H9 (cell line): ENCODE measurements at regions not wholly inside any gene's neighbourhood (a gene's known extent, or its start where the extent isn't known, plus 50 kb on each side); places are given as distances from the start of the nearest gene placed in this dataset.

Experiments
- DNase-seq: peaks from one replicate; pipeline ENCODE4 v3.0.0-alpha.2; 2017
- H2AFZ ChIP-seq: one replicate; pipeline ENCODE4 v1.6.1; 2013; ENCODE audit warnings: mild to moderate bottlenecking, low read length, control low read depth, moderate library complexity
- H2AK5ac ChIP-seq: 2 replicates; pipeline ENCODE4 v1.6.1; 2013; ENCODE audit warnings: low read length, control low read depth, mixed read lengths; ENCODE audit not compliant: insufficient read length
- H2BK120ac ChIP-seq: one replicate; pipeline ENCODE4 v1.6.1; 2013; ENCODE audit warnings: low read depth, mild to moderate bottlenecking, low read length, control low read depth, inconsistent platforms; ENCODE audit not compliant: poor library complexity, severe bottlenecking
- H2BK12ac ChIP-seq: 2 replicates; pipeline ENCODE4 v1.6.1; 2013; ENCODE audit warnings: low read length, control low read depth, mixed read lengths, low read depth; ENCODE audit not compliant: insufficient read length
- H2BK15ac ChIP-seq: 2 replicates; pipeline ENCODE4 v1.6.1; 2013; ENCODE audit warnings: low read depth, low read length, control low read depth
- H2BK20ac ChIP-seq: one replicate; pipeline ENCODE4 v1.6.1; 2013; ENCODE audit warnings: low read depth, mild to moderate bottlenecking, low read length, control low read depth, inconsistent platforms; ENCODE audit not compliant: poor library complexity, severe bottlenecking
- H2BK5ac ChIP-seq: 2 replicates; pipeline ENCODE4 v1.6.1; 2013; ENCODE audit warnings: low read length, control low read depth, mixed read lengths; ENCODE audit not compliant: insufficient read length
- H3K14ac ChIP-seq: 2 replicates; pipeline ENCODE4 v1.6.1; 2013; ENCODE audit warnings: low read length, control low read depth; ENCODE audit not compliant: insufficient read depth
- H3K18ac ChIP-seq: 2 replicates; pipeline ENCODE4 v1.6.1; 2013; ENCODE audit warnings: low read depth, mild to moderate bottlenecking, mixed read lengths, low read length, control low read depth; ENCODE audit not compliant: insufficient read length
- H3K23ac ChIP-seq: 2 replicates; pipeline ENCODE4 v1.6.1; 2013; ENCODE audit warnings: low read length, control low read depth, mixed read lengths, low read depth; ENCODE audit not compliant: insufficient read length
- H3K23me2 ChIP-seq: 2 replicates; pipeline ENCODE4 v1.6.1; 2013; ENCODE audit warnings: low read depth, mild to moderate bottlenecking, mixed read lengths, low read length, control low read depth; ENCODE audit not compliant: insufficient read length, poor library complexity, severe bottlenecking
- H3K27ac ChIP-seq: 2 replicates; pipeline ENCODE4 v1.5.1; 2013; ENCODE audit warnings: low read length, control low read depth, mixed read lengths, low read depth; ENCODE audit not compliant: insufficient read length
- H3K27me3 ChIP-seq: 2 replicates; pipeline ENCODE4 v1.6.1; 2013; ENCODE audit warnings: low read length, control low read depth, inconsistent platforms; ENCODE audit not compliant: insufficient read depth
- H3K4ac ChIP-seq: 2 replicates; pipeline ENCODE4 v1.6.1; 2013; ENCODE audit warnings: low read depth, mild to moderate bottlenecking, control low read depth, inconsistent platforms, low read length, moderate library complexity
- H3K4me1 ChIP-seq: 2 replicates; pipeline ENCODE4 v1.6.1; 2013; ENCODE audit warnings: low read length, control low read depth, inconsistent platforms; ENCODE audit not compliant: insufficient read depth
- H3K4me2 ChIP-seq: 2 replicates; pipeline ENCODE4 v1.6.1; 2013; ENCODE audit warnings: low read length, control low read depth, mixed read lengths; ENCODE audit not compliant: insufficient read length, insufficient read depth
- H3K56ac ChIP-seq: 2 replicates; pipeline ENCODE4 v1.6.1; 2013; ENCODE audit warnings: low read depth, mild to moderate bottlenecking, mixed read lengths, low read length, control low read depth; ENCODE audit not compliant: insufficient read length
- H3K79me1 ChIP-seq: 2 replicates; pipeline ENCODE4 v1.6.1; 2013; ENCODE audit warnings: low read depth, mild to moderate bottlenecking, moderate library complexity, low read length, control low read depth, inconsistent platforms; ENCODE audit not compliant: insufficient read depth, poor library complexity, severe bottlenecking
- H3K79me2 ChIP-seq: 2 replicates; pipeline ENCODE4 v1.6.1; 2013; ENCODE audit warnings: low read length, control low read depth, inconsistent platforms; ENCODE audit not compliant: insufficient read depth
- H3K9ac ChIP-seq: 2 replicates; pipeline ENCODE4 v1.6.1; 2013; ENCODE audit warnings: low read length, control low read depth, mixed read lengths; ENCODE audit not compliant: insufficient read length; ENCODE audit errors: extremely low read depth
- H3K9me3 ChIP-seq: one replicate; pipeline ENCODE4 v1.6.1; 2013; ENCODE audit warnings: low read depth, low read length, inconsistent platforms; ENCODE audit not compliant: control insufficient read depth
- H3T11ph ChIP-seq: one replicate; pipeline ENCODE4 v1.6.1; 2013; ENCODE audit warnings: mild to moderate bottlenecking, low read length, control low read depth, inconsistent platforms
- H4K20me1 ChIP-seq: one replicate; pipeline ENCODE4 v1.6.1; 2013; ENCODE audit not compliant: control insufficient read depth, insufficient read length, insufficient read depth
- H4K5ac ChIP-seq: 2 replicates; pipeline ENCODE4 v1.6.1; 2013; ENCODE audit warnings: low read depth, mild to moderate bottlenecking, mixed read lengths, low read length, control low read depth; ENCODE audit not compliant: insufficient read length
- H4K8ac ChIP-seq: replicated peaks from 2 replicates; pipeline ENCODE4 v1.6.1; 2013; ENCODE audit warnings: low read length, control low read depth, mixed read lengths, low read depth; ENCODE audit not compliant: insufficient read length
- H4K91ac ChIP-seq: 2 replicates; pipeline ENCODE4 v1.6.1; 2013; ENCODE audit warnings: low read depth, mild to moderate bottlenecking, moderate library complexity, mixed read lengths, low read length, control low read depth; ENCODE audit not compliant: insufficient read length
- H3K27ac Mint-ChIP-seq, 3 experiments: 2 replicates in 2 of 3; 3 replicates in 1 of 3; pipeline ENCODE4 v1.8.0; 2020 to 2021; ENCODE audit warnings: mixed read lengths in 3 of 3, mild to moderate bottlenecking in 1 of 3, moderate library complexity in 1 of 3
- H3K27me3 Mint-ChIP-seq: 2 replicates; pipeline ENCODE4 v1.8.0; 2021; ENCODE audit warnings: low read depth, mild to moderate bottlenecking, moderate library complexity, mixed read lengths
- H3K36me3 Mint-ChIP-seq, 3 experiments: 2 replicates in 2 of 3; 3 replicates in 1 of 3; pipeline ENCODE4 v1.8.0; 2020 to 2021; ENCODE audit warnings: low read depth in 3 of 3, mixed read lengths in 3 of 3; ENCODE audit not compliant: insufficient read depth in 1 of 3
- H3K4me1 Mint-ChIP-seq, 2 experiments: 2 replicates each; pipeline ENCODE4 v1.8.0; 2020; ENCODE audit warnings: mixed read lengths in 2 of 2
- H3K4me3 Mint-ChIP-seq, 2 experiments: 2 replicates in 1 of 2; 3 replicates in 1 of 2; pipeline ENCODE4 v1.8.0; 2020 to 2021; ENCODE audit warnings: mild to moderate bottlenecking in 2 of 2, mixed read lengths in 2 of 2, moderate library complexity in 1 of 2
- H3K9me3 Mint-ChIP-seq, 2 experiments: 2 replicates in 1 of 2; 3 replicates in 1 of 2; pipeline ENCODE4 v1.8.0; 2020; ENCODE audit warnings: mild to moderate bottlenecking in 2 of 2, mixed read lengths in 2 of 2, moderate library complexity in 1 of 2
- CTCF ChIP-seq: fragments of 200-600 bp; sonication (generic); conservative IDR thresholded peaks from 3 replicates; pipeline ENCODE4 v1.8.0; 2021; ENCODE audit warnings: antibody characterized with exemption, mild to moderate bottlenecking
- WGBS: extraction: QIAGEN DNeasy Blood & Tissue Kit; methylation state at CpG from one replicate; pipeline ENCODE4 v1.1.7; 2013; ENCODE audit warnings: missing lambda C conversion rate, low lambda C conversion rate, mixed read lengths; ENCODE audit not compliant: insufficient read length; ENCODE audit errors: extremely low coverage; 5-methylcytosine and 5-hydroxymethylcytosine counted together

GRCh38 chr16:73887911-73888310 is 408.7 kb upstream of the PSMD7 start:
- Histone ChIP-seq H2AFZ (no peak overlapping the region), H3K14ac (no peak overlapping the region), H3K4me2 (no peak overlapping the region), H4K8ac (no peak overlapping the region), H2BK20ac (no peak overlapping the region), H3K23ac (no peak overlapping the region), H3K79me2 (no peaks in the 10 kb centered on the region), H4K20me1 (no peaks in the 10 kb centered on the region), H3K18ac (no peak overlapping the region), H3K79me1 (no peaks in the 10 kb centered on the region), H3K9me3 (no peaks in the 10 kb centered on the region), H2AK5ac (no peak overlapping the region), H2BK5ac (no peak overlapping the region), H3K23me2 (peaks cover 9% of the 10 kb centered on the region), H3K27ac (no peak overlapping the region), H3K4ac (no peak overlapping the region), H2BK120ac (no peak overlapping the region), H3K9ac (no peak overlapping the region), H3K4me1 (peaks cover 2% of the 10 kb centered on the region; the same call in 1 of the 2 replicates), H2BK12ac (no peak overlapping the region), H2BK15ac (no peak overlapping the region), H4K5ac (no peak overlapping the region), H3K27me3 (no peaks in the 10 kb centered on the region), H4K91ac (no peak overlapping the region), H3T11ph (no peak overlapping the region), H3K56ac (no peak overlapping the region)
- Mint-ChIP-seq H3K27me3 (peaks cover 5% of the 10 kb centered on the region), H3K4me3 (peak overlapping the region in 1 of 2 experiments; percentile 54; a peak in 1 of 5 replicates), H3K9me3 (no peaks in the 10 kb centered on the region), H3K4me1 (peaks cover 31 to 48% of the 10 kb centered on the region in 2 experiments), H3K27ac (no peak overlapping the region), H3K36me3 (no peaks in the 10 kb centered on the region)
- no peak for TF ChIP-seq CTCF
- no CpG with 5 or more reads among the region's 8 CpGs for WGBS
- DNase-seq = no peak
